GM10248 (cell line): ENCODE measurements at regions not wholly inside any gene's neighbourhood (a gene's known extent, or its start where the extent isn't known, plus 50 kb on each side); places are given as distances from the start of the nearest gene placed in this dataset.

Source experiments
- CTCF ChIA-PET: fragments of 300-600 bp; sonication (Branson Sonifier 250); formaldehyde crosslinking; extraction: SDS; loops from one replicate; lab custom pipeline; 2021; ENCODE audit warnings: antibody characterized with exemption; lab: Yijun Ruan, JAX
- POLR2A ChIA-PET: fragments of 350-650 bp; sonication (Branson Sonifier 250); formaldehyde crosslinking; extraction: SDS; loops from one replicate; lab custom pipeline; 2020; ENCODE audit warnings: antibody characterized with exemption; lab: Yijun Ruan, JAX
- DNase-seq: peaks from one replicate; pipeline ENCODE4 v3.0.0; 2012; ENCODE audit errors: extremely low spot score
- CTCF ChIP-seq: IDR thresholded peaks from 2 replicates; pipeline ENCODE4 v1.5.1; 2012; ENCODE audit warnings: mild to moderate bottlenecking, low read depth; ENCODE audit errors: extremely low read depth, missing control alignments, control extremely low read depth

GRCh38 chr9:105901514-105902109, 207.3 kb downstream of the TMEM38B start:
- peak; percentile 49 for TF ChIP-seq CTCF
- ChIA-PET CTCF (interaction anchor here (1.2 to 3.7 kb wide), 2 partner anchors 10 to 20 kb away, joined by 3 to 20 read pairs; no protein-coding TSS in a partner anchor), POLR2A (no interaction called here)
- peak; percentile 41 for DNase-seq

GRCh38 chr9:105908069-105908468, 213.7 kb downstream of the TMEM38B start:
- no peak for TF ChIP-seq CTCF
- POLR2A ChIA-PET, result no interaction called here
- no peak for DNase-seq
- CTCF ChIA-PET, result interaction anchor here (0.7 kb wide), 1 partner anchor 67 kb away, joined by 3 read pairs; no protein-coding TSS in a partner anchor

- no peak for DNase-seq
- ChIA-PET POLR2A (no interaction called here), CTCF (interaction anchor here (1.2 to 2.1 kb wide), 6 partner anchors 9 to 30 kb away, joined by 3 to 9 read pairs (median 4); no protein-coding TSS in a partner anchor)
- no peak for TF ChIP-seq CTCF
Observed at GRCh38 chr9:105911104-105911911, 217.0 kb downstream of the TMEM38B start.

- ChIA-PET CTCF (interaction anchor here (1.2 to 2.1 kb wide), 5 partner anchors 10 to 31 kb away, joined by 3 to 9 read pairs (median 4); no protein-coding TSS in a partner anchor), POLR2A (no interaction called here)
- no peak for DNase-seq
- TF ChIP-seq CTCF, result no peak
Observed at GRCh38 chr9:105912157-105912862, 218.0 kb downstream of the TMEM38B start.

- ChIA-PET CTCF (interaction anchor here (2.1 kb wide), 1 partner anchor 31 kb away, joined by 9 read pairs; no protein-coding TSS in a partner anchor), POLR2A (no interaction called here)
- no peak for TF ChIP-seq CTCF
- DNase-seq, result no peak
Observed at GRCh38 chr9:105912863-105913516, 218.6 kb downstream of the TMEM38B start.
